Activated effector memory CD4-positive, alpha-beta T cell treated with Interleukin-2 at 50 U/mL for 16 hours (primary cell): ENCODE measurements at regions not wholly inside any gene's neighbourhood (a gene's known extent, or its start where the extent isn't known, plus 50 kb on each side); places are given as distances from the start of the nearest gene placed in this dataset.
"Not testable (repeated sequence)": the region's sequence is repeated elsewhere in the genome, so short reads cannot be mapped to it uniquely, and the experiment has no call there.

Experiments
- DNase-seq: peaks from one replicate; pipeline ENCODE4 v3.0.0-alpha.2; 2020

DNA sequence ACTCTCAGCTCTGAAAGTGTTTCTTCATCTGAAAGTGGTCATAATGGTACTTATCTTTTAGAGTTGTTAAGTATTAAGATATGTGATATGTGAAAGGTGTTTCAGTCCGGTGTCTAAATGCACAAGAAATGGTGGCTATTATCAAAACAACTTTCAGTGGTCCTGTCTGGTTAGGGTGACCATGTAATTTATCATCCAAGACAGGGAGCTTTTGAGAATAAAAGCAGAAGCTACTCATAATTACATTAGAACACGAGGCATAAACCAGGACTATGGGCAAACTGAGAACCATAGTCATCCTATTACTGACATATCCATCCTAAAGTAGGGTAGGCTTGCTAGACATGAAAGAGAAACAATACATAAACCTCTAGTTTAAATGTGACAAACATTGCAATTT lies 418.1 kb upstream of the SEMA6A start:
- DNase-seq = no peak

DNA sequence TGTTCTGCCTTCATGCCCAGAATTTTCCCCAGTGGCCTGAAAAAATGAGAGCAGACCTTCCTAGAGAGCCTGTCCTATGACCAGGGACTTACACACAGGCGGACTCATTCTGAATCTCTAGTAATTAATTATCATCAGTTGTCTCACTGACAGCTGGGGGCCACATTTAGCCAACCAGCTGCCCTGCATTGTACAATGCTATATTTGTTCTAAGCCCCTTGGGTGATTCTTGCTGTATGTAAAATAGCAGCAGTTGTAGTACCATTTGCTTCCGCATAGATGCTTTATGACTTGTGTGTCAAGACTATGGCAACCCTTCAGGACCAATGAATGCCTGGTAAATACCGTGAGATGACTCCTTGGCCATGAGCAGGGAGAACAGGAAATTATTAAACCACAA lies 415.4 kb upstream of the SEMA6A start:
- DNase-seq = no peak

DNA sequence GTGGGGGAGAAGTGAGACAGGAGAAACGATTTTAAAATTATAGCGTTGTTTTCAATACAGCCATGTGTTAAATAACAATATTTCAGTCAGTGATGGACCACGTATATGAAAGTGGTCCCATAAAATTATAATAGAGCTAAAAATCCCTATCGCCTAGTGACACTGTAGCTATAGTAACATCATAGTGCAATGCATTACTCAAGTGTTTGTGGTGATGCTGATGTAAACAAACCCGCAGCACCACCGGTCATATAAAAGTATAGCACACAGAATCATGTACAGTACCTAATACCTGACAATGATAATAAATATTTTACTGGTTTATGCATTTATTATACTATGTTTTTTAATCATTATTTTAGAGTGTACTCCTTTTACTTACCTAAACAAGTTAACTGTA lies 407.4 kb upstream of the SEMA6A start:
- no peak for DNase-seq

DNA sequence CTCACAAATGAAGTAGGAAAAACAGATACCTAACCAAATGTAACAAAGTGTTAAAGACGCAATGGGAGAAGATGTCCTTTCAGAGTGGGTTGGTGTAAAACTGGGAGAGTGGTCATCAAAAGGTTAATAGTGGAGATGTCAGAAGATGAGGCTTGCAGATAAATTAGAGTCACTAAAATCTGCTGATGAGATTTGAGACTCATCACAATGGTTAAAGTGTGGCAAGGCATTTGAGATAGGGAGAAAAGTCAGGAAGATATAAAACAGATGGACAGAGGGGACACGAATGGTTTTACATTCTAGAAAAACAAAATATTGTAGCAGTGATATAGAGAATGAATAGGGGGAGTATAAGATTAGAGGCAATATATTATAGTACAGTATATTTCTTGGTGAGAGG lies 406.0 kb upstream of the SEMA6A start:
- DNase-seq = no peak

DNA sequence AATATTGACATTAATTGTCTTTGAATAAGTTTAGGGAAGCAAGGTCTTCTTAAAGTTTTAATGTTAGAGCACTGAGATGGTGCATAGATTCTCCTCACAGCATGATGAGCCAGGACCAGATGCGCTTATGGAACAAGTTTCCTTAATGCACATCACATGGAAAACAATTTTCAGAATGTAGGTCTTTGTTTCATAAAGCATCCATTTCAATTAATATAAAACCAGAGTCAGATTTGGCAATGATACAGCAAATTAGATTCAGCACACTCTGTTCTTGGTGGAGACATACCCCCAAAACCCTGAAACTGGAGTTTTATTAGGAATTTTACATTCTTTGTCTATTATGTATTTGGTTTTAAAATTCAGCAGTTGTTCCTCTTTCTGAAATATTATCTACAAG lies 402.1 kb upstream of the SEMA6A start:
- DNase-seq = no peak

DNA sequence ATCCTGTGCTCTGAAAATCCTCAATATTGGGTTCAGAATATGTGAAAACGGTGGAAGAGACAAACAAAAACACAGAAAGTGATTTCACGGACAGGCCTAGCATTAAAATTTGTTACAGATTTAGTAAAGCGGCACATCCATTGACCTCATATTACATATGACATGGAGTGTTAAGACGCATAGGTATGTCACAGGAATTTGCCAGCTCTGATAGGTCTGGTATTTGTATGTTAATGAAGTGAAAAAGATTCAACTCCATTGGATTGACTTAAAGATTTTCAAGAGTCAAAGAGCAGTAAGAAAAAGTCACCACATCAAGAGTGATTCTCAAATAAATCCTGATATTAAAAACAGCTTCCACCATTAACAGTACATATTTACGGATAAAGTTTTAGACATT lies 396.5 kb upstream of the SEMA6A start:
- no peak for DNase-seq

DNA sequence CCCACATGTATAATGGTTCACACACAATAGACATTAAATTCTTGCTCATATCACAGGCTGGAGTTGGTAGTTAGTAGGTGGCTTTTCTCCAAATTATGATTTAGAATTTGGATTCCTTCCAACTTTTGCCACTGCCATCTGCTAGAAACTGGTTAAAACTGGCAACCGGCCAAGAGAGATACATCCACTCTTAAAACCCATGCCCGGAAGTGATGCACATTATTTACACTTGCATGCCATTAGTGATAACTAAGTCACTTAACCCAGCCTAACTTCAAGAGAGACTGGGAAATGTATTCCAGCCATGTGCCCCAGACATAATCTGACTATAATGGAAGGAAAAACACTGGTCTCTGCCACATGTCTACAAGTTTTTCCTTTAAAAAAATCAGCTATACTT lies 395.7 kb upstream of the SEMA6A start:
- DNase-seq = no peak

DNA sequence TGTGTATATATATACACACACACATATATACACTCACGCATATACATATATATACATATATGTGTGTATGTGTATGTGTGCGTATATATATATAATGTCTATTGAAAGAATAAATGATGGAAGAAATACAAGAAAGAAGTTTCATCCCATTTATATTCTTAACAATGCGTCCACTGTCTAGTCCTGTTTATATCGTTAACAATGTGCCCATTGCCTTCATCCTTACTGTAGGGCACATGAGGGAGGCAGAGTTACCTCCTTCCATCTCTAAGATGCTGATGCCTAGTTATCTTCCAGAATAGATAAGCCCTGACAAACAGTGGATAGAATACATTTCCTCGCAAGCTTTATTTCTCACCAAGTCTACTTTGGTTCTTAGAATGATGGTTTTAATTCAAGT lies 389.8 kb upstream of the SEMA6A start:
- no peak for DNase-seq

DNA sequence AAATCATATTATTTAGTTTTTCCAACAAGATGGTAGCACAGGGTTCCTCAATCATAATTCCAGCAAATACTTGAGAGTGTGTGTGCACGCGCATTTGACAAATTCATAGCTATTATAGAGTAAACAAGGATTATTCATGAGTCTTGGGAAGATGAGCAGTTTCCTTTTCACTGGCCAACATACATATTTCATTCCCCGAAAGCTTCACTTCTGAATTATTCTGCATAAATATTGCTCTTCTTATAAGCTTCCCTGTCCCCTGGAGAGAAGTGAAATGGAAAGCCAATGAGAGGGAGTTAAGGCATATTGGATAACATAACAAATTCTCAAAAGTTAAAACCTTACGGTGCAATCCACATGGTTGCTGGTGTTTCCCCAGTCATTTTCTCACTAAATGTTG lies 386.4 kb upstream of the SEMA6A start:
- no peak for DNase-seq

DNA sequence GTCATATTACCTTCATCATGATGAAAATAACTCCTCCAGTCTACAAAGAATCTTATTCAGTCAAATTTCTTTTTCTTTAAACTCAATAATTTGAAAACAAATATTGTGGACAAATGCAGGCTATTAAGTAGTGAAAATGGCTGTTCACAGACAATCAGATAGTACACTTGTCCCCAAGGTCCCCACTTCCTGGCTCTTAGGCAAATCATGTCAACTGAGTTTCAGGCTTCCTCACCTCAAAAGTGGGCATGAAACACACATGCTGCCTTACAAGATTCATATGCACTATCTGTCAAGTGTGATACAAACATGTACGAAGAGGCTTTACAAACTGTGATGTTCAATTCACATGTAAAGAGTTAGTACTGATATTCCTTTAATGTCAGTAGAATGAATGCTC lies 385.2 kb upstream of the SEMA6A start:
- no peak for DNase-seq

DNA sequence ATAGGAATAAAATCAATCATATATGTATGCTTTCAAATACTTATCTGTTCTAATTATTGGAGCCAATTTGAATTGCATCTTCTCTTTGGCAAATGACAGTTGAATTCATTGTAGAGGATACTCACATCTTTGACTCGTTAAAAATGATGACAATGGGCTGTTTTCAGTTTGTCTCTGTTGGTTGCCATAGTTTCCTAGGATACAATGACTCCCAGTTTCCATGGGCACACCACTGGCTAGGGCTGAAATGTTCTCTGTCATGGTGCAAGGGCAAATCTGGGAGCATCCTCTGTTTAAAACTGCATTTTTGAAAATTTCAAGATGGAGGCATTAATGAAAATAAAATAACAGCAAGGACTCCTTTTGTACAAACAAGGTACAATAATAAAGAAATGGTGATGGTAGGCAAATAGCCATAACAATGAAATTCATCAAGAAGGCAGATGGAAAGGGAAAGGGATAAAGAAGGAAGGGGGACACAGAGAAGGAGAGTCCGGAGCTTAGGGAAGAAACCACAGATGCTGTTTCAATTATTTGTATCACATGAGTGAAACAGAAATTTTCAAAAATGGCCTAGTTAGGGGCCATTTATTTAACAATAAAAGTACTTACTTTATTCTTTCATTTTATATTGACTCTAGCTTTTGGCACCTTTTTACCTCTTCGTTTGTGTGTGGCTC lies 378.8 kb upstream of the SEMA6A start:
- no peak for DNase-seq

DNA sequence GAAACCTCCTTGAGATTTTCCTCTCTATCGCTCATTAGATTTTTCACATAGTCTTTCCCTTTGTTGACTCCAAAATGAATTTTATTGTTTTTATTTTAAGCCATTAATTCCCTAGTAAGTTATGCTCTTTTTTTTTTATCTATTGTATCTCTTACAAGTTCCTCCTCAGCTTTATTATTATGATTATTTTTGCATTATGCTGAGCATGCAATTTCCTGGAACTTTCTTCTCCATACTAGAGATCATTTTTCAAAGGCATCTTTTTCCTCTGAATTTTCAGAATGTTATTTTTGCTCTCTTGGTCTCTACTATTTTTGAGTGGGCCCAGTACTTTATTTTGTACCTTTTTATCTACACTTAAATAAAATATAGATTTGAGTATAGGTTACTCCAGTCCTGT lies 376.6 kb upstream of the SEMA6A start:
- no peak for DNase-seq

DNA sequence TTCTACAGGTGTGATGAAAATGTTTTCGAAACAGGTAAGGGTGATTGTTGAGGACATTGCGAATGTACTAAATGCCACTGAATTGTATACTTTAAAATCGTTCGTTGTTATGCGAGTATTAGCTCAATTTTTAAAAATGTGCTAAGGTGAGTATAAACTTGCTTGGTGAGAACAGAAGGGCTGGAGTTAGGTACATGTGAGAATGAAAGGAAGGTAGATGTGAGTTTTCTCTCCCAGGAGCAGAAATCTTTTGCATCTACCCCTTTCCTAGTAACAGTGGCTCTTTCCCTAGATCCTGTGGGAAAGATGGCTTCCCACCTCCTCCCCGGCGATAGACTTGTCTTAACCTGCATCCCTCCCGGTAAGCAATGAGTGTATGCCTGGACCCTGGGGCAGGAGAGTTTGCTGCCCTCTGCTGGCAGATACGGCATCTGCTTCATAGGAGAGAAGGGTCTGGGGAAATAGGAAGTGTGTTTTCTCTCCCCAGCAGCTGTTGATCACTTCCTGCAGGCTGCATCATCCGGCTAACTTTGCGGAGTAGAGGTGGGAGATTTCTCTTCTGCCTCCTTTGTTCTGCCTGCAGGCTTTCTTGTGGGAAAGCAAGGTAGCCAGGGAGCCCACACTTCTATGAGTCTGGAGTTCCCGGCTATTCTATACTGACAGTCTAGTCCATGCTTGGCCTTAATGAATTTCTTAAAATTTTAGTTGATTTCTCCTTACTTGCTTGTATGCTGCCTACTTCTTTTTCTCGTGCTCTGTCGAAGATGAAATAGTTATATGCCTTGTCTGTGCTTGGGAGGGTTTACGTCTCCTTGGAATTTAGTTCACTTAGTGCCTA lies 373.3 kb upstream of the SEMA6A start:
- DNase-seq = peak; percentile 21

DNA sequence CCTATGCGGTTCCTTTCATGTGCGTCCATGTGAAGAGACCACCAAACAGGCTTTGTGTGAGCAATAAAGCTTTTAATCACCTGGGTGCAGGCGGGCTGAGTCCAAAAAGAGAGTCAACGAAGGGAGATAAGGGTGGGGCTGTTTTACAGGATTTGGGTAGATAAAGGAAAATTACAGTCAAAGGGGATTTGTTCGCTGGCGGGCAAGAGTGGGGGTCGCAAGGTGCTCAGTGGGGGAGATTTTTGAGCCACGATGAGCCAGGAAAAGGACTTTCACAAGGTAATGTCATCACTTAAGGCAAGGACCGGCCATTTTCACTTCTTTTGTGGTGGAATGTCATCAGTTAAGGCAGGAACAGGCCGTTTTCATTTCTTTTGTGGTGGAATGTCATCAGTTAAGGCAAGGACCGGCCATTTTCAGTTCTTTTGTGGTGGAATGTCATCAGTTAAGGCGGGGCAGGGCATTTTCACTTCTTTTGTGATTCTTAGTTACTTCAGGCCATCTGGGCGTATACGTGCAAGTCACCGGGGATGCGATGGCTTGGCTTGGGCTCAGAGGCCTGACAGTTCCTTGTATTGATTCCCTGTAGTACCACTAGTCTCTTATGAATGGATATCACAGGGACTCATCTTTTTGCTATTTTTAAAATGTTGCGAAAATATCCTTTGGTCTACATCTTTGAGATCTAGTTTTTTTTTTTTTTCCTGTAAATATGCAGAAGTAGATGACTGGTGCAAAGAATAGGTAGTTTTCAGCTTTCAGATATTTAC lies 371.2 kb upstream of the SEMA6A start:
- DNase-seq = not testable (repeated sequence)

DNA sequence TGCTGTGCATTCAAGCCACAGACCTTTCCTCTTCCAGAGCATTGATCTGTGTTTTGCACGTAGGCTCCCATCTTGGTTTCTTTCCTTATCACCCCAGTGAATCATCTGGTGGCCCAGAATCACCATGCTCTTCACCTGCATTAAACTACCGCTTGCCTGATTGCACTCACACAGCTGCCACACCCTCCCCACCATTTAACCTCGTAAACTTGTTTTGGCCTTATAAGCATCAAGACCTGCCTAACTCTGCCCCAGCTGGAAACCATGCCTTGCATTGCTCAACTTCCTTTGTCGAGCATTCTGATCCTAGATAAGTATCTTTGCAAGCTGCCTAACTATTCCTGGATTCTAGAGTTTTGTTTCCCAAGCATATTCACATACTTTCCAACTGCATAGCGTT lies 369.6 kb upstream of the SEMA6A start:
- DNase-seq = no peak

DNA sequence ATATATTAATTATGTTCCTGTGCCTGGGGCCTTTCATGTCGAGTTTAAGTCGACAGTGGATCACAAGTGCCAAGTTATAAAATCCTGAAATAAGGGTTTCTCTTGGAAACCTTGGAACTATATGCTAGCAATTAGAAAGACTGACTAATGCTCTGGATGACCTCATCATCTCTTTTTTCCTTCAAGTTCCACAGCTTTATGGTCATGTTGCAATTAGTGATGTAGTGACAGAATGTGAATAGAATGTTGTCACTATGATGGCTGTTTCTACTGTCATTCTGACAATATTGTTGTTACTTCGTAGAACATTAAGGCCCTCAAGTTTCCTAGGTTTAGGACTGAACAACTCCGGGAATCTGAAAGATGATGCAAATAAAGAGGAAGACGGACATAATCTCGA lies 368.0 kb upstream of the SEMA6A start:
- DNase-seq = no peak

DNA sequence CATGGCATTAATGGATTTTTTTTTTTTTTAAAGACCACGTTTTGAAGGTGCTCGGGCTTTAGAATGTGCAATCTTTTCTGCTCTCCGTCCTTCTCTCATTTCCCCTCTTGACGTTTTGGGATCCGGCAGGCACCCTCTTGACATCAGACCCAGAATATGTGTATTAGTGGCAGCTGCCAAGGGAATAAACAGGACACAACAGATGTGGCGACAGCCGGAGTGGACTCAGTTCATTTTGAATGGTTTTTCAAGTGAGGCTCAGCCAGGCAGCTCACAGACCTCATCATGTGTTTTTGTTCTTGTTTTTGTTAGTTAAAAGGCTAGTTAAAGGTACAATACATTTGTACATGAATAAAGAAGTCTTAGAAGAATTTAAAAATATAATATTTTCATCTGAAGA lies 365.0 kb upstream of the SEMA6A start:
- DNase-seq = no peak

DNA sequence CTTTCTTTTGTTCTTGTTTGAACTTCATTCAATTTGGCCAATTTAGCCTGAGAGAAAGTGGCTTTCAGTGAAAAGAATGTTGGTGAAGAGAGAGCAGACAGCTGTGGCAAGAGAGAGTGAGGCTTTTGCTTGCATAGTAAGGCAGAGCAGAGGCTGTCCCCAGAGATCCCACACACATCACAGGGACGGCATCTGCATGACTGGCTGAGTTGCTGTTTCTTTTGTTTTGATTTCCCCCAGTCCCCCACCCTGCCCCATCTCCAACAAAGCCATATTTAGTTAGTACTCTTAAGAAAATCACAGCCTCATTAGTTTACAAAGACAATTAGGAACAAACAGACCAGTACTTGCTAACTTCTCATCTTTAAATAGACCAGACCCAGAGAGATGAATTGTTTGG lies 363.9 kb upstream of the SEMA6A start:
- DNase-seq = no peak

DNA sequence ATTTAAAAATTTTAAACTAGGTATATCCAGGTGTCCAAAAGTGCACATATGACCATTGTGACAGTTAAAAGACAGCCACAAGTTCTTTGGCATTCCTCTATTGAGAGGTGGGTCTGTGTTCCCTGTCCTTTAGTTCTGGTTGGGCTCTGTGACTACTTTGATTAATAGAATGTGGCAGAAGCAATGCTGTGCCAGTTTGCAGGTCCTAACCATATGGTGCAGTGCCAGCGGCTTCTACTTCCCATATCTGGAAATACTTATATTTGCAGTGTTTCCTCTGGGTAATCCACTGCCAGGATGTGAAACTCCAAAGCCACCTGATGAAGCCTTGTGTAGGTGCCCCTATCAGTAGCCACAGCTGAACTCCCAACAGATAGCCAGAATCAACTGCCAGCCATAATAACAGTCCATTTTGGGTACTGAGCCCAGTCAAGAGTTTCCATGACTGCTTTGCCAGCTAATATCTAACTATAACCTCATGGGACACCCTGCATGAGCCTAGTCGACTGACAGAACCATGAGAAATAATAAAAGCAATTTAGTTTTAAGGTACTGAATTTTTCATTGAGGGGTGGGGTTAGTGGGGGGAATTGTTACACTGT lies 361.0 kb upstream of the SEMA6A start:
- DNase-seq = no peak

DNA sequence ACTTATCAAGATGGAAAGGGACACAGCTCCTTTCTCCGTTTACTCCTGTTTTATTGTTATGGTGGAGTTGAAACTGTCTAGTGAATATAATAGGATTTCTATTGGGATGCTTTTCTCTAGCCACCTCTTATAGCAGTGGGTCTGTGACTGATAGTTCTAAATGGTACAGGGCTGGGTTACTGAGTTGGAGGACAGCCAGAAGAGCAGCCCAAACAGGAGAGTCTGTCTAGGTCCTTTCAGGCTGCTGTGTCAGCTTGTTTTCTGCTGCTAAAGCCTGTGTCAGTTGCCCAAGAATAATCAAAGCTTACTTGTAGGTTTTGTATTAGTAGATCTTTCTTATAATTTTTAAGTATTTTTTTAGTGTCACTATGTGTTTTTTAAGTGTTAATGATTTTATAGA lies 356.0 kb upstream of the SEMA6A start:
- no peak for DNase-seq

DNA sequence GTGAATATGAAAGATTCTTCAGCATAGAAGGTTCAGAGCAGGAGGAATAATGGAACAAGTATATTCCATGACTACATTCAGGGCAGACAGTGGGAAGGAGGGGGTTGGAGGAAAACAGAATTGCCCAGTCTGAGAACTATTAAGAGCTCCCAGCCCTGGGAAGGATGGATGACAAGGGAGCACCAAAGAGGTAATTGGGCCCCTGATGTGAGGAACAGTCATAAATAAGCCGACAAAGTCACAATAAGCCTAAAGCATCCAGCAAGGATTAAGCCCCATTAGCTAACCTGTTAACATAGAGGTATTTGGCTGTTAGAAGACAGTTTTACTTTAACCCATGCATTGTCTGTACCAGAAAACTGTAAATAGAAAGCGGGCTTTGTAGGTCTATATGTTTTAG lies 348.7 kb upstream of the SEMA6A start:
- no peak for DNase-seq

DNA sequence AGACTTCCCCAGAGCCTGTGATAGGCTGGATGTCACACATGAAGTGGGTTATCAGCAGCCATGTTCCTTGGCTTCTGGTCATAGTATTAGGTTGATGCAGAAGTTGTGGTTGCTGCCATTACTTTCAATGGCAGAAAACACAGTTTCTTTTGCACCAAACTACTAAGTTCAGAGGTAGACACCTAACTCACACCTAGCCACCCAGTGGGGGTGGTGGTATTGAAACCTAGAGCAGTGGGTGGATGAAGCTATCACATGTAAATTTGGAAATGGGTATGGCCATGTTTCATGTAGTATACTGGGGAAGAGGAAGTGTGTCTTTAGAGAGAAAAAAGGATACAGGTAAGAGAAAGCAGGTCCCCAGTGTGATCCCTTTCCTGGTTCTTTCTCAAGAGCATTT lies 347.9 kb upstream of the SEMA6A start:
- no peak for DNase-seq

DNA sequence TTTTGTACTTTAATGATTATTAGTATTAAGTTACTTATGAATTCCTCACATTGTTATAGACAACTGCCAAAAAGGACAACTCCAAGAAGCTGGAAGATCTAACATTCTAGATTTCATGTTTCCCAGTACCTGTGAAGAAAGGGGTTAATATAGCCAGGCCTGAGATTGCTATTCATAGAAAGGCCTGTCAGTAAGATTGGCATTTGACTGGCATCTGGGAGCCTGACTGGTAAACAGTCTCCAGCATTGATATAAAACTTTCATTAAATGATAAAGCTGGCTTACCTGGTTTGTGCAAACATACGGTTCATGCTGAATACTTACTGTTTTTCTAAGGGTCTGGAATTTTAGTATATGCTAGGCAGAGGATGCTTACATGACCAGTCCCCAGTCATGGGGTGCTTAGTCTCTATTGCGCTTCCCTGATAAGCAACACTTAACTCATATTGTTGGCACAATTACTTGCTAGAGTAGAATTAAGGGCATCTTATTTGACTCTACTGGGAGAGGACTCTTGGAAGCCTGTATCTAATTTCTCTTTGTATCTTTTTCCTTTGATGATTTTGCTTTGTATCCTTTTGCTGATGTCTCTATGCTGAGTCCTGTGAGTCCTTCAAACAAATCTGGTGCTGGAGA lies 340.4 kb upstream of the SEMA6A start:
- no peak for DNase-seq
